MM.1S (cell line): ENCODE measurements at regions not wholly inside any gene's neighbourhood (a gene's known extent, or its start where the extent isn't known, plus 50 kb on each side); places are given as distances from the start of the nearest gene placed in this dataset.

Experiments used
- DNase-seq: peaks from one replicate; pipeline ENCODE4 v3.0.0-alpha.2; 2015
- H2AFZ ChIP-seq: fragments of 300-600 bp; sonication (generic); 2 replicates; pipeline ENCODE4 v1.6.0; 2016; ENCODE audit warnings: antibody characterized with exemption, low read length
- H3F3A ChIP-seq: fragments of 300-600 bp; sonication (generic); 2 replicates; pipeline ENCODE4 v1.6.1; 2016; ENCODE audit warnings: mild to moderate bottlenecking, antibody characterized with exemption, low read length, moderate library complexity, mixed read lengths; ENCODE audit not compliant: insufficient read depth
- H3K27ac ChIP-seq: fragments of 300-600 bp; sonication (generic); 2 replicates; pipeline ENCODE4 v1.5.1; 2016; ENCODE audit warnings: mild to moderate bottlenecking, low read length
- H3K27me3 ChIP-seq: fragments of 300-600 bp; sonication (generic); replicated peaks from 2 replicates; pipeline ENCODE4 v1.6.0; 2016; ENCODE audit warnings: low read length; ENCODE audit not compliant: insufficient read depth
- H3K36me3 ChIP-seq: fragments of 300-600 bp; sonication (generic); replicated peaks from 2 replicates; pipeline ENCODE4 v1.6.1; 2016; ENCODE audit warnings: mild to moderate bottlenecking, low read length, mixed read lengths; ENCODE audit not compliant: insufficient read depth
- H3K4me1 ChIP-seq: fragments of 300-600 bp; sonication (generic); 2 replicates; pipeline ENCODE4 v1.6.1; 2016; ENCODE audit warnings: low read length, mixed read lengths
- H3K4me2 ChIP-seq: fragments of 300-600 bp; sonication (generic); 2 replicates; pipeline ENCODE4 v1.6.0; 2016; ENCODE audit warnings: low read depth, low read length
- H3K4me3 ChIP-seq: fragments of 300-600 bp; sonication (generic); 2 replicates; pipeline ENCODE4 v1.5.1; 2016; ENCODE audit warnings: low read length, mixed read lengths
- H3K79me2 ChIP-seq: fragments of 300-600 bp; sonication (generic); 2 replicates; pipeline ENCODE4 v1.6.1; 2016; ENCODE audit warnings: mixed run types, low read length, mixed read lengths
- H3K9ac ChIP-seq: fragments of 300-600 bp; sonication (generic); 2 replicates; pipeline ENCODE4 v1.6.1; 2016; ENCODE audit warnings: low read length, mixed read lengths
- H3K9me2 ChIP-seq: fragments of 300-600 bp; sonication (generic); replicated peaks from 2 replicates; pipeline ENCODE4 v1.6.1; 2016; ENCODE audit warnings: mild to moderate bottlenecking, low read length, mixed read lengths; ENCODE audit not compliant: insufficient read depth
- H3K9me3 ChIP-seq: fragments of 300-600 bp; sonication (generic); replicated peaks from 2 replicates; pipeline ENCODE4 v1.6.1; 2016; ENCODE audit warnings: mild to moderate bottlenecking, low read length, mixed read lengths; ENCODE audit not compliant: insufficient read depth
- H4K20me1 ChIP-seq: fragments of 300-600 bp; sonication (generic); 2 replicates; pipeline ENCODE4 v1.6.1; 2016; ENCODE audit warnings: mild to moderate bottlenecking, low read length, moderate library complexity, mixed read lengths; ENCODE audit not compliant: insufficient read depth
- EZH2 ChIP-seq: fragments of 300-600 bp; sonication (generic); optimal IDR thresholded peaks from 2 replicates; pipeline ENCODE3; 2017; ENCODE audit warnings: low read depth, mild to moderate bottlenecking, antibody characterized with exemption, low read length, mixed read lengths
- EZH2phosphoT487 ChIP-seq: fragments of 300-600 bp; sonication (generic); IDR thresholded peaks from 2 replicates; pipeline ENCODE4 v1.6.1; 2018; ENCODE audit warnings: antibody characterized with exemption, low read length
- TF ChIP-seq, protein P1 (sequence below): fragments of 300-600 bp; sonication (generic); IDR thresholded peaks from 2 replicates; pipeline ENCODE4 v1.5.1; 2016; ENCODE audit warnings: antibody characterized with exemption, low read length, mixed read lengths

DNA sequence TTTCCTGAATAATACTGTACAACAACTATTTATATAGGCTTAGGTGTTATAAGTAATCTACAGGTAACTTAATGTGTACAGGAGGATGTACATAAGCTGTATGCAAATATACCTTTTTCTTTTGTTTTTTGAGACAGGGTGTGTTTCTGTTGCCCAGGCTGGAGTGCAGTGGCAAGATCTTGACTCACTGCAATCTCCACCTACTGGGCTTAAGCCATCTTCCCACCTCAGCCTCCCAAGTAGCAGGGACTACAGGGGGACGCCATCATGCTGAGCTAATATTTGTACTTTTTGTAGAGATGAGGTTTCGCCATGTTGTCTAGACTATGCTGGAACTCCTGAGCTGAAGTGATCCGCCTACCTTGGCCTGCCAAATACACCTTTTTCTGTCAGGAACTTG, 191.7 kb upstream of the ZNF217 start:
- H3K9me3 ChIP-seq: no peaks in the 10 kb centered on the region
- no peaks in the 10 kb centered on the region for H3K9me2 ChIP-seq
- H3K27me3 ChIP-seq: no peaks in the 10 kb centered on the region
- H3F3A ChIP-seq: no peaks in the 10 kb centered on the region; the same call in 1 of the 2 replicates
- no peak overlapping the region for H2AFZ ChIP-seq
- H3K4me1 ChIP-seq: peaks cover 20% of the 10 kb centered on the region
- H3K79me2 ChIP-seq: no peaks in the 10 kb centered on the region
- H3K4me3 ChIP-seq: no peak overlapping the region
- H3K9ac ChIP-seq: no peak overlapping the region
- H3K27ac ChIP-seq: no peak overlapping the region
- TF ChIP-seq, protein P1, sequence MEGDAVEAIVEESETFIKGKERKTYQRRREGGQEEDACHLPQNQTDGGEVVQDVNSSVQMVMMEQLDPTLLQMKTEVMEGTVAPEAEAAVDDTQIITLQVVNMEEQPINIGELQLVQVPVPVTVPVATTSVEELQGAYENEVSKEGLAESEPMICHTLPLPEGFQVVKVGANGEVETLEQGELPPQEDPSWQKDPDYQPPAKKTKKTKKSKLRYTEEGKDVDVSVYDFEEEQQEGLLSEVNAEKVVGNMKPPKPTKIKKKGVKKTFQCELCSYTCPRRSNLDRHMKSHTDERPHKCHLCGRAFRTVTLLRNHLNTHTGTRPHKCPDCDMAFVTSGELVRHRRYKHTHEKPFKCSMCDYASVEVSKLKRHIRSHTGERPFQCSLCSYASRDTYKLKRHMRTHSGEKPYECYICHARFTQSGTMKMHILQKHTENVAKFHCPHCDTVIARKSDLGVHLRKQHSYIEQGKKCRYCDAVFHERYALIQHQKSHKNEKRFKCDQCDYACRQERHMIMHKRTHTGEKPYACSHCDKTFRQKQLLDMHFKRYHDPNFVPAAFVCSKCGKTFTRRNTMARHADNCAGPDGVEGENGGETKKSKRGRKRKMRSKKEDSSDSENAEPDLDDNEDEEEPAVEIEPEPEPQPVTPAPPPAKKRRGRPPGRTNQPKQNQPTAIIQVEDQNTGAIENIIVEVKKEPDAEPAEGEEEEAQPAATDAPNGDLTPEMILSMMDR: no peak
- TF ChIP-seq EZH2phosphoT487 (no peak), EZH2 (no peak)
- no peaks in the 10 kb centered on the region for H3K36me3 ChIP-seq
- no peak overlapping the region for H3K4me2 ChIP-seq
- H4K20me1 ChIP-seq: no peaks in the 10 kb centered on the region
- DNase-seq: no peak

GRCh38 chr20:53783768-53784167, 190.1 kb upstream of the ZNF217 start:
- Histone ChIP-seq H3K9me3 (no peaks in the 10 kb centered on the region), H3K79me2 (no peaks in the 10 kb centered on the region)

GRCh38 chr20:53782612-53783246, 189.1 kb upstream of the ZNF217 start:
- H4K20me1 ChIP-seq: no peaks in the 10 kb centered on the region
- no peak overlapping the region for H3K27ac ChIP-seq
- H2AFZ ChIP-seq: no peak overlapping the region
- no peaks in the 10 kb centered on the region for H3K9me3 ChIP-seq
- no peaks in the 10 kb centered on the region for H3K27me3 ChIP-seq
- TF ChIP-seq EZH2 (no peak), EZH2phosphoT487 (no peak)
- TF ChIP-seq, protein P1: no peak
- H3K36me3 ChIP-seq: no peaks in the 10 kb centered on the region
- no peaks in the 10 kb centered on the region; the same call in 1 of the 2 replicates for H3F3A ChIP-seq
- H3K9me2 ChIP-seq: no peaks in the 10 kb centered on the region
- no peak overlapping the region for H3K9ac ChIP-seq
- H3K79me2 ChIP-seq: no peaks in the 10 kb centered on the region
- H3K4me1 ChIP-seq: peaks cover 20% of the 10 kb centered on the region
- H3K4me3 ChIP-seq: no peak overlapping the region
- DNase-seq: no peak
- no peak overlapping the region for H3K4me2 ChIP-seq

More at GRCh38 chr20:53783768-53784167, 190.1 kb upstream of the ZNF217 start:
- no peaks in the 10 kb centered on the region; the same call in 1 of the 2 replicates for H3F3A ChIP-seq
- no peak overlapping the region for H2AFZ ChIP-seq
- DNase-seq: no peak
- no peak overlapping the region for H3K4me3 ChIP-seq
- peaks cover 20% of the 10 kb centered on the region for H3K4me1 ChIP-seq
- no peaks in the 10 kb centered on the region for H3K9me2 ChIP-seq
- H3K4me2 ChIP-seq: no peak overlapping the region
- no peak for TF ChIP-seq EZH2phosphoT487
- TF ChIP-seq EZH2: no peak
- TF ChIP-seq, protein P1: no peak
- H3K27me3 ChIP-seq: no peaks in the 10 kb centered on the region
- H3K27ac ChIP-seq: no peak overlapping the region
- no peaks in the 10 kb centered on the region for H4K20me1 ChIP-seq
- no peak overlapping the region for H3K9ac ChIP-seq
- H3K36me3 ChIP-seq: no peaks in the 10 kb centered on the region
